Left lung (tissue), 4 donors: ENCODE measurements at regions not wholly inside any gene's neighbourhood (a gene's known extent, or its start where the extent isn't known, plus 50 kb on each side); places are given as distances from the start of the nearest gene placed in this dataset.

Source experiments
- ATAC-seq: fragments of 200-7000 bp; cut with Tn5 transposase; one replicate; pipeline ENCODE4 v1.9.1; 2020; ENCODE audit warnings: moderate library complexity
- DNase-seq, 4 donors: peaks; one replicate each; pipeline ENCODE4 v3.0.0-alpha.2; 2013 to 2020
- H3K27ac ChIP-seq, 2 donors: fragments of 200-600 bp; sonication (generic) in 1 of 2; one replicate each; pipeline versions ENCODE4 v1.5.0 to v1.8.0; 2020 to 2021
- H3K27me3 ChIP-seq, 2 donors: fragments of 200-600 bp; sonication (generic) in 1 of 2; one replicate each; pipeline versions ENCODE4 v1.5.0 to v1.8.0; 2020 to 2021
- H3K36me3 ChIP-seq, 2 donors: fragments of 200-600 bp; sonication (generic) in 1 of 2; one replicate each; pipeline versions ENCODE4 v1.5.0 to v1.8.0; 2020 to 2021
- H3K4me1 ChIP-seq, 2 donors: fragments of 200-600 bp; one replicate each; pipeline ENCODE4 v1.8.0; 2021
- H3K4me3 ChIP-seq, 2 donors: fragments of 200-600 bp; sonication (generic) in 1 of 2; one replicate each; pipeline versions ENCODE4 v1.5.0 to v1.8.0; 2020 to 2021; ENCODE audit warnings: mild to moderate bottlenecking in 1 of 2
- H3K9me3 ChIP-seq, 2 donors: fragments of 200-600 bp; sonication (generic) in 1 of 2; one replicate each; pipeline versions ENCODE4 v1.5.0 to v1.8.0; 2020 to 2021
- intact Hi-C, 2 donors: fragments of 100-400 bp; cut with DNase I; formaldehyde crosslinking; loops; one replicate each; pipeline versions ENCODE4 v1.11.2 to v1.14.2; 2022
- TF ChIP-seq, protein P1 (sequence below), 2 donors: fragments of 200-600 bp; sonication (generic) in 1 of 2; IDR thresholded peaks; one replicate each; pipeline versions ENCODE4 v1.5.0 to v1.8.0; 2021; ENCODE audit warnings: antibody characterized with exemption in 2 of 2
- donor health status: DM: no; HTN: yes; CAD: no.
- donor health status: DM: no; HTN: no; CAD: no.

DNA sequence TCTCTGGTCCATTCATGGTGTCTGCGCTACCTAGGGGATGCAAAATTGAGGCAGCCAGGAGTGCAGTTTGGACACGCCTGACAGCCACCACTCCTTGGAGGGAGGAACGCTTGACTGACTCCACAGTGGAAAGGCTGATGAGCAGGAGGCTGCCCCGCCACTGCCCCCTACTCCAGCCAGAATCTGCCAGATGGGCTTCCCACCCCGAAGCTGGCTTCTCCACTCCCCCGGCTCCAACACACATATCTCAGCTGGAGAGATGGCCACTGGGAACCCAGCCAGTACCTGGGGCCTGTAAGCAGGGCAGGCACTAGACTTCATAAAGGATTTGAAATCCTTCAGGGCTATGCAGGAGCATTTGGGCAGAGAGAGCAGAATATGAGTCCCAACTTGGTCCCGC is 51.4 kb upstream of the BLCAP start:
- Histone ChIP-seq H3K4me1 (no peaks in the 10 kb centered on the region), H3K27ac (no peak overlapping the region), H3K27me3 (peaks cover 0 to 40% of the 10 kb centered on the region in 2 donors), H3K4me3 (no peak overlapping the region), H3K9me3 (no peaks in the 10 kb centered on the region), H3K36me3 (no peaks in the 10 kb centered on the region)
- intact Hi-C loops = no loop called here
- TF ChIP-seq, protein P1, sequence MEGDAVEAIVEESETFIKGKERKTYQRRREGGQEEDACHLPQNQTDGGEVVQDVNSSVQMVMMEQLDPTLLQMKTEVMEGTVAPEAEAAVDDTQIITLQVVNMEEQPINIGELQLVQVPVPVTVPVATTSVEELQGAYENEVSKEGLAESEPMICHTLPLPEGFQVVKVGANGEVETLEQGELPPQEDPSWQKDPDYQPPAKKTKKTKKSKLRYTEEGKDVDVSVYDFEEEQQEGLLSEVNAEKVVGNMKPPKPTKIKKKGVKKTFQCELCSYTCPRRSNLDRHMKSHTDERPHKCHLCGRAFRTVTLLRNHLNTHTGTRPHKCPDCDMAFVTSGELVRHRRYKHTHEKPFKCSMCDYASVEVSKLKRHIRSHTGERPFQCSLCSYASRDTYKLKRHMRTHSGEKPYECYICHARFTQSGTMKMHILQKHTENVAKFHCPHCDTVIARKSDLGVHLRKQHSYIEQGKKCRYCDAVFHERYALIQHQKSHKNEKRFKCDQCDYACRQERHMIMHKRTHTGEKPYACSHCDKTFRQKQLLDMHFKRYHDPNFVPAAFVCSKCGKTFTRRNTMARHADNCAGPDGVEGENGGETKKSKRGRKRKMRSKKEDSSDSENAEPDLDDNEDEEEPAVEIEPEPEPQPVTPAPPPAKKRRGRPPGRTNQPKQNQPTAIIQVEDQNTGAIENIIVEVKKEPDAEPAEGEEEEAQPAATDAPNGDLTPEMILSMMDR (IDR thresholded peaks at IDR 0.05) = no peak
- DNase-seq = no peak
- ATAC-seq = no peak

DNA sequence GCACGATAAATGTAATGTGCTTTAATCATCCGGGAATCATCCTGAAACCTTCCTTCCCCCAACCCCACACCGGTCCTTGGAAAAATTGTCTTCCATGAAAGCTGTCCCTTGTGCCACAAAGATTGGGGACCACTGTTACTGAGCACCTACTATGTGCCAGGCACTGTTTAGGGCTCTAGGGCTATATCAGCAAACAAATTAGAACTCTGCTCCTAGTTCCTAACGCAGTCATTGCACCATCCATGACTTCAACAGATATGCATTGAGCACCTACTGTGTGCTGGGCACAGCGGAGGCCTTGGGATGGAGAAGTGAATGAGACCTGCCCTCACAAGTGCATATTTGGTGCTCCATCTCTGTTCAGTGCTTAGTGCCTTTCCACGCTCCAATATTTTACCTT is 50.3 kb upstream of the BLCAP start:
- no peaks in the 10 kb centered on the region for H3K4me1 ChIP-seq
- TF ChIP-seq, protein P1 (IDR thresholded peaks at IDR 0.05) = no peak
- no peak overlapping the region for H3K4me3 ChIP-seq
- H3K9me3 ChIP-seq = no peaks in the 10 kb centered on the region
- peaks cover 0 to 42% of the 10 kb centered on the region in 2 donors for H3K27me3 ChIP-seq
- H3K27ac ChIP-seq = no peak overlapping the region
- no peaks in the 10 kb centered on the region for H3K36me3 ChIP-seq
- no peak for ATAC-seq
- DNase-seq = no peak
- intact Hi-C loops = no loop called here
